ENCODE measurements at regions not wholly inside any gene's neighbourhood (a gene's known extent, or its start where the extent isn't known, plus 50 kb on each side); places are given as distances from the start of the nearest gene placed in this dataset.

DNA sequence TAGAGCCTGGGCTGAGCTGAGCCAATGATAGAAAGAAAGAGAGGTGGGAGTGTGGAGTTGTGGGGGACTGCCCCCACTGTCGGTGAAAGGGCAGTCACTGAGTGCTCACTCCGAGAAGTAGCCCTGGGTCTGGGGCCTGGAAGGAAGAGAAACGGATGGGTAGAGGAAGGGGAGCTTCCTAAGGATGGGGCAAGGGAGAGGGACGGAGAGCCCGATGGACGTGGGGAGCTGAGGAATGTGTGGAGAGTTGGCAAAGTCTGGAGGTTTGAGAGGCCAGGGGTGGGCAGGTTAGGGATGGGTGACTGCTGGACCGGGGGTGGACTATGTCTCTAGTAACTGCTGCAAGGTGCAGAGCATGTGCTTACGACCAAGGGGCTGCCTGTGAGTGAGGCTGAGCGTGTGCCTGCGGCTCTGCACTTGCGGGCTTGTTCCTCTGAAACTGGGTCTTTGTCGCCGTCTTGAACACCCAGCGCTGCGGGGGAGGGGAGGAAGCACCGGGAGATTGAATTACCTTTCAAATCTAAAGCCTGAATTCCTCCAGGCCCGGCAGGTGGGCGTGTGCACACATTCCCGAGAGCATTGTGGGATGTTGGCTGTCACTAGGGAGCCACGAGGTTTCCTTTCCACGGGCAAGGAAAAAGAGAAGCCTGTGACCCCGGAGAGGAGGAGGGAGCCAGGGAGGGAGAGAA lies 76.4 kb upstream of the ARAP3 start (continued):
- TF ChIP-seq, protein P1, sequence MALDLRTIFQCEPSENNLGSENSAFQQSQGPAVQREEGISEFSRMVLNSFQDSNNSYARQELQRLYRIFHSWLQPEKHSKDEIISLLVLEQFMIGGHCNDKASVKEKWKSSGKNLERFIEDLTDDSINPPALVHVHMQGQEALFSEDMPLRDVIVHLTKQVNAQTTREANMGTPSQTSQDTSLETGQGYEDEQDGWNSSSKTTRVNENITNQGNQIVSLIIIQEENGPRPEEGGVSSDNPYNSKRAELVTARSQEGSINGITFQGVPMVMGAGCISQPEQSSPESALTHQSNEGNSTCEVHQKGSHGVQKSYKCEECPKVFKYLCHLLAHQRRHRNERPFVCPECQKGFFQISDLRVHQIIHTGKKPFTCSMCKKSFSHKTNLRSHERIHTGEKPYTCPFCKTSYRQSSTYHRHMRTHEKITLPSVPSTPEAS (tag by site-specific recombination; IDR thresholded peaks at IDR 0.05) = no peak
- TF ChIP-seq, protein P2, sequence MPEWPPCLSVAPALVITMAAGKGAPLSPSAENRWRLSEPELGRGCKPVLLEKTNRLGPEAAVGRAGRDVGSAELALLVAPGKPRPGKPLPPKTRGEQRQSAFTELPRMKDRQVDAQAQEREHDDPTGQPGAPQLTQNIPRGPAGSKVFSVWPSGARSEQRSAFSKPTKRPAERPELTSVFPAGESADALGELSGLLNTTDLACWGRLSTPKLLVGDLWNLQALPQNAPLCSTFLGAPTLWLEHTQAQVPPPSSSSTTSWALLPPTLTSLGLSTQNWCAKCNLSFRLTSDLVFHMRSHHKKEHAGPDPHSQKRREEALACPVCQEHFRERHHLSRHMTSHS (tag by site-specific recombination; IDR thresholded peaks at IDR 0.05) = no peak
- TF ChIP-seq ZNF548 (tag by site-specific recombination; IDR thresholded peaks at IDR 0.05) (no peak), ZNF335 (tag by site-specific recombination; conservative IDR thresholded peaks at IDR 0.05) (peak; percentile 30; the same call in 1 of the 2 replicates), YY2 (tag by site-specific recombination; IDR thresholded peaks at IDR 0.05) (no peak), ZNF658 (tag by site-specific recombination; IDR thresholded peaks at IDR 0.05) (no peak), ZBTB48 (tag by site-specific recombination; IDR thresholded peaks at IDR 0.05) (peak; percentile 44), ZNF133 (tag by site-specific recombination; IDR thresholded peaks at IDR 0.05) (no peak), ZNF670 (tag by site-specific recombination; IDR thresholded peaks at IDR 0.05; ENCODE audit: low read depth) (no peak), KLF7 (tag by site-specific recombination; IDR thresholded peaks at IDR 0.05; ENCODE audit: borderline replicate concordance) (no peak), ZNF561 (tag by site-specific recombination; IDR thresholded peaks at IDR 0.05; ENCODE audit: borderline replicate concordance) (no peak), ZNF521 (tag by site-specific recombination; IDR thresholded peaks at IDR 0.05) (no peak), ZNF426 (tag by site-specific recombination; IDR thresholded peaks at IDR 0.05) (no peak), ZNF146 (tag by site-specific recombination; IDR thresholded peaks at IDR 0.05) (no peak), ZNF214 (tag by site-specific recombination; IDR thresholded peaks at IDR 0.05; ENCODE audit: borderline replicate concordance) (no peak), GLI4 (tag by site-specific recombination; IDR thresholded peaks at IDR 0.05) (no peak), KLF8 (tag by site-specific recombination; IDR thresholded peaks at IDR 0.05) (no peak), ZNF600 (tag by site-specific recombination; IDR thresholded peaks at IDR 0.05) (peak; percentile 78), ZIC2 (tag by site-specific recombination; IDR thresholded peaks at IDR 0.05) (peak; percentile 66), EGR2 (tag by site-specific recombination; IDR thresholded peaks at IDR 0.05; ENCODE audit: low read depth) (peak; percentile 93)
- TF ChIP-seq, protein P3, sequence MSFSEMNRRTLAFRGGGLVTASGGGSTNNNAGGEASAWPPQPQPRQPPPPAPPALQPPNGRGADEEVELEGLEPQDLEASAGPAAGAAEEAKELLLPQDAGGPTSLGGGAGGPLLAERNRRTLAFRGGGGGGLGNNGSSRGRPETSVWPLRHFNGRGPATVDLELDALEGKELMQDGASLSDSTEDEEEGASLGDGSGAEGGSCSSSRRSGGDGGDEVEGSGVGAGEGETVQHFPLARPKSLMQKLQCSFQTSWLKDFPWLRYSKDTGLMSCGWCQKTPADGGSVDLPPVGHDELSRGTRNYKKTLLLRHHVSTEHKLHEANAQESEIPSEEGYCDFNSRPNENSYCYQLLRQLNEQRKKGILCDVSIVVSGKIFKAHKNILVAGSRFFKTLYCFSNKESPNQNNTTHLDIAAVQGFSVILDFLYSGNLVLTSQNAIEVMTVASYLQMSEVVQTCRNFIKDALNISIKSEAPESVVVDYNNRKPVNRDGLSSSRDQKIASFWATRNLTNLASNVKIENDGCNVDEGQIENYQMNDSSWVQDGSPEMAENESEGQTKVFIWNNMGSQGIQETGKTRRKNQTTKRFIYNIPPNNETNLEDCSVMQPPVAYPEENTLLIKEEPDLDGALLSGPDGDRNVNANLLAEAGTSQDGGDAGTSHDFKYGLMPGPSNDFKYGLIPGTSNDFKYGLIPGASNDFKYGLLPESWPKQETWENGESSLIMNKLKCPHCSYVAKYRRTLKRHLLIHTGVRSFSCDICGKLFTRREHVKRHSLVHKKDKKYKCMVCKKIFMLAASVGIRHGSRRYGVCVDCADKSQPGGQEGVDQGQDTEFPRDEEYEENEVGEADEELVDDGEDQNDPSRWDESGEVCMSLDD (tag by site-specific recombination; IDR thresholded peaks at IDR 0.05) = no peak
- TF ChIP-seq, protein P4, sequence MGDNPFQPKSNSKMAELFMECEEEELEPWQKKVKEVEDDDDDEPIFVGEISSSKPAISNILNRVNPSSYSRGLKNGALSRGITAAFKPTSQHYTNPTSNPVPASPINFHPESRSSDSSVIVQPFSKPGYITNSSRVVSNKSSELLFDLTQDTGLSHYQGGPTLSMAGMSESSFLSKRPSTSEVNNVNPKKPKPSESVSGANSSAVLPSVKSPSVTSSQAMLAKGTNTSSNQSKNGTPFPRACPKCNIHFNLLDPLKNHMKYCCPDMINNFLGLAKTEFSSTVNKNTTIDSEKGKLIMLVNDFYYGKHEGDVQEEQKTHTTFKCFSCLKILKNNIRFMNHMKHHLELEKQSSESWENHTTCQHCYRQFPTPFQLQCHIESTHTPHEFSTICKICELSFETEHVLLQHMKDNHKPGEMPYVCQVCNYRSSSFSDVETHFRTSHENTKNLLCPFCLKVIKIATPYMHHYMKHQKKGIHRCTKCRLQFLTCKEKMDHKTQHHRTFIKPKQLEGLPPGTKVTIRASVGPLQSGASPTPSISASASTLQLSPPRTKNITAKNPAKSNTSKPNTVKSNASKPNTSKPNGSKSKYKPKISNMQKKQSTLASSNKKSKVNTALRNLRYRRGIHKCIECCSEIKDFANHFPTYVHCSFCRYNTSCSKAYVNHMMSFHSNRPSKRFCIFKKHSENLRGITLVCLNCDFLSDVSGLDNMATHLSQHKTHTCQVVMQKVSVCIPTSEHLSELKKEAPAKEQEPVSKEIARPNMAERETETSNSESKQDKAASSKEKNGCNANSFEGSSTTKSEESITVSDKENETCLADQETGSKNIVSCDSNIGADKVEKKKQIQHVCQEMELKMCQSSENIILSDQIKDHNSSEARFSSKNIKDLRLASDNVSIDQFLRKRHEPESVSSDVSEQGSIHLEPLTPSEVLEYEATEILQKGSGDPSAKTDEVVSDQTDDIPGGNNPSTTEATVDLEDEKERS (tag by site-specific recombination; IDR thresholded peaks at IDR 0.05) = no peak
- TF ChIP-seq, protein P5, sequence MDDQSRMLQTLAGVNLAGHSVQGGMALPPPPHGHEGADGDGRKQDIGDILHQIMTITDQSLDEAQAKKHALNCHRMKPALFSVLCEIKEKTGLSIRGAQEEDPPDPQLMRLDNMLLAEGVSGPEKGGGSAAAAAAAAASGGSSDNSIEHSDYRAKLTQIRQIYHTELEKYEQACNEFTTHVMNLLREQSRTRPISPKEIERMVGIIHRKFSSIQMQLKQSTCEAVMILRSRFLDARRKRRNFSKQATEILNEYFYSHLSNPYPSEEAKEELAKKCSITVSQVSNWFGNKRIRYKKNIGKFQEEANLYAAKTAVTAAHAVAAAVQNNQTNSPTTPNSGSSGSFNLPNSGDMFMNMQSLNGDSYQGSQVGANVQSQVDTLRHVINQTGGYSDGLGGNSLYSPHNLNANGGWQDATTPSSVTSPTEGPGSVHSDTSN (CRISPR knock-in tag; IDR thresholded peaks at IDR 0.05) = no peak
- TF ChIP-seq, protein P6, sequence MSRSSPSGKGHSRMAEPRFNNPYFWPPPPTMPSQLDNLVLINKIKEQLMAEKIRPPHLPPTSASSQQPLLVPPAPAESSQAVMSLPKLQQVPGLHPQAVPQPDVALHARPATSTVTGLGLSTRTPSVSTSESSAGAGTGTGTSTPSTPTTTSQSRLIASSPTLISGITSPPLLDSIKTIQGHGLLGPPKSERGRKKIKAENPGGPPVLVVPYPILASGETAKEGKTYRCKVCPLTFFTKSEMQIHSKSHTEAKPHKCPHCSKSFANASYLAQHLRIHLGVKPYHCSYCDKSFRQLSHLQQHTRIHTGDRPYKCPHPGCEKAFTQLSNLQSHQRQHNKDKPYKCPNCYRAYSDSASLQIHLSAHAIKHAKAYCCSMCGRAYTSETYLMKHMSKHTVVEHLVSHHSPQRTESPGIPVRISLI (tag by site-specific recombination; IDR thresholded peaks at IDR 0.05) = no peak
- TF ChIP-seq, protein P7, sequence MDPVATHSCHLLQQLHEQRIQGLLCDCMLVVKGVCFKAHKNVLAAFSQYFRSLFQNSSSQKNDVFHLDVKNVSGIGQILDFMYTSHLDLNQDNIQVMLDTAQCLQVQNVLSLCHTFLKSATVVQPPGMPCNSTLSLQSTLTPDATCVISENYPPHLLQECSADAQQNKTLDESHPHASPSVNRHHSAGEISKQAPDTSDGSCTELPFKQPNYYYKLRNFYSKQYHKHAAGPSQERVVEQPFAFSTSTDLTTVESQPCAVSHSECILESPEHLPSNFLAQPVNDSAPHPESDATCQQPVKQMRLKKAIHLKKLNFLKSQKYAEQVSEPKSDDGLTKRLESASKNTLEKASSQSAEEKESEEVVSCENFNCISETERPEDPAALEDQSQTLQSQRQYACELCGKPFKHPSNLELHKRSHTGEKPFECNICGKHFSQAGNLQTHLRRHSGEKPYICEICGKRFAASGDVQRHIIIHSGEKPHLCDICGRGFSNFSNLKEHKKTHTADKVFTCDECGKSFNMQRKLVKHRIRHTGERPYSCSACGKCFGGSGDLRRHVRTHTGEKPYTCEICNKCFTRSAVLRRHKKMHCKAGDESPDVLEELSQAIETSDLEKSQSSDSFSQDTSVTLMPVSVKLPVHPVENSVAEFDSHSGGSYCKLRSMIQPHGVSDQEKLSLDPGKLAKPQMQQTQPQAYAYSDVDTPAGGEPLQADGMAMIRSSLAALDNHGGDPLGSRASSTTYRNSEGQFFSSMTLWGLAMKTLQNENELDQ (tag by site-specific recombination; IDR thresholded peaks at IDR 0.05; ENCODE audit: low read depth) = no peak
- TF ChIP-seq, protein P8, sequence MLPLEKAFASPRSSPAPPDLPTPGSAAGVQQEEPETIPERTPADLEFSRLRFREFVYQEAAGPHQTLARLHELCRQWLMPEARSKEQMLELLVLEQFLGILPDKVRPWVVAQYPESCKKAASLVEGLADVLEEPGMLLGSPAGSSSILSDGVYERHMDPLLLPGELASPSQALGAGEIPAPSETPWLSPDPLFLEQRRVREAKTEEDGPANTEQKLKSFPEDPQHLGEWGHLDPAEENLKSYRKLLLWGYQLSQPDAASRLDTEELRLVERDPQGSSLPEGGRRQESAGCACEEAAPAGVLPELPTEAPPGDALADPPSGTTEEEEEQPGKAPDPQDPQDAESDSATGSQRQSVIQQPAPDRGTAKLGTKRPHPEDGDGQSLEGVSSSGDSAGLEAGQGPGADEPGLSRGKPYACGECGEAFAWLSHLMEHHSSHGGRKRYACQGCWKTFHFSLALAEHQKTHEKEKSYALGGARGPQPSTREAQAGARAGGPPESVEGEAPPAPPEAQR (tag by site-specific recombination; IDR thresholded peaks at IDR 0.05) = no peak
